Peyer's patch (tissue), 4 donors: ENCODE measurements at regions not wholly inside any gene's neighbourhood (a gene's known extent, or its start where the extent isn't known, plus 50 kb on each side); places are given as distances from the start of the nearest gene placed in this dataset.

Source experiments
- DNase-seq, 3 donors: peaks; one replicate each; pipeline ENCODE4 v3.0.0-alpha.2; 2017 to 2019
- H3K27ac ChIP-seq, 4 donors: fragments of 200-600 bp; sonication (generic); one replicate each; pipeline ENCODE4 v1.5.1; 2016 to 2019
- H3K27me3 ChIP-seq, 2 donors: fragments of 200-600 bp; sonication (generic); one replicate each; pipeline ENCODE4 v1.5.1; 2019
- H3K36me3 ChIP-seq, 3 donors: fragments of 200-600 bp; sonication (generic); one replicate each; pipeline ENCODE4 v1.5.1; 2016 to 2019
- H3K4me1 ChIP-seq, 4 donors: fragments of 200-600 bp; sonication (generic); one replicate each; pipeline ENCODE4 v1.5.1; 2016 to 2019
- H3K4me3 ChIP-seq, 4 donors: fragments of 200-600 bp; sonication (generic); 1 replicate in 3 of 4; 2 replicates in 1 of 4; pipeline ENCODE4 v1.5.1; 2016 to 2019; ENCODE audit warnings: mild to moderate bottlenecking in 1 of 4
- H3K9me3 ChIP-seq, 4 donors: fragments of 200-600 bp; sonication (generic); one replicate each; pipeline ENCODE4 v1.5.1; 2016 to 2019; ENCODE audit warnings: mild to moderate bottlenecking in 1 of 4
- CTCF ChIP-seq, 6 experiments: fragments of 450-650 bp in 4 of 6; fragments of 200-600 bp in 2 of 6; sonication (generic) in 1 of 6; IDR thresholded peaks; one replicate each; pipeline ENCODE4 v1.5.1; 2017 to 2019; ENCODE audit warnings: antibody characterized with exemption in 6 of 6, mild to moderate bottlenecking in 3 of 6, moderate library complexity in 1 of 6
- POLR2A ChIP-seq, 2 donors: fragments of 450-650 bp; IDR thresholded peaks; one replicate each; pipeline ENCODE4 v1.5.1; 2017; ENCODE audit warnings: antibody characterized with exemption in 2 of 2, mild to moderate bottlenecking in 2 of 2, moderate library complexity in 2 of 2

- Histone ChIP-seq H3K9me3 (no peaks in the 10 kb centered on the region), H3K4me1 (no peaks in the 10 kb centered on the region), H3K27me3 (no peaks in the 10 kb centered on the region), H3K27ac (no peak overlapping the region), H3K36me3 (no peaks in the 10 kb centered on the region), H3K4me3 (no peak overlapping the region)
- TF ChIP-seq CTCF (IDR thresholded peaks at IDR 0.05) (no peak), POLR2A (IDR thresholded peaks at IDR 0.05) (no peak)
- DNase-seq: no peak
Observed at GRCh38 chr5:58114324-58114723, 345.6 kb downstream of the PLK2 start.

DNA sequence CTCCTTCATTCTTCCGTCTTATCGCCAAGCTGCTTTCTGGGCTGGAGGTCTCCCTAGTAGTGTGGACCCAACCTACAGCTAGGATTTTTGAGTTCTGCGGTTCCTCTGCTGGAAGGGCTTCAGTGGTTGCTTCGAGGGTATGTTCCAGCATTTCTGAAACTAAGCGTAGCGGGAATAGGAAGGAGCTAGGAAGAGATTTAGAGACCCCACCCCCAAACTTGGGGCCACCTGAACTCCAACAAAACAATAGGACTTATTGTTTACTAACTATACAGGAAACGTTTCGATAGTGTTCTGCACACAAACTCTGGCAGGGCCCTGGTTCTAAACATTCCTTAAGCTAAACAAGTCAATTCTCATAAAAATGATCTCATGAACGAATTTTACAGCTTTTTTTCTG, 346.7 kb downstream of the PLK2 start:
- Histone ChIP-seq H3K27me3 (no peaks in the 10 kb centered on the region), H3K27ac (no peak overlapping the region), H3K36me3 (no peaks in the 10 kb centered on the region), H3K4me3 (no peak overlapping the region), H3K9me3 (no peaks in the 10 kb centered on the region), H3K4me1 (no peaks in the 10 kb centered on the region)
- TF ChIP-seq CTCF (IDR thresholded peaks at IDR 0.05) (no peak), POLR2A (IDR thresholded peaks at IDR 0.05) (no peak)
- no peak for DNase-seq

- no peak for DNase-seq
- H3K4me3 ChIP-seq: no peak overlapping the region
- no peaks in the 10 kb centered on the region for H3K27me3 ChIP-seq
- no peaks in the 10 kb centered on the region for H3K36me3 ChIP-seq
- no peak for TF ChIP-seq POLR2A (IDR thresholded peaks at IDR 0.05)
- no peak for TF ChIP-seq CTCF (IDR thresholded peaks at IDR 0.05)
- H3K27ac ChIP-seq: no peak overlapping the region
- no peaks in the 10 kb centered on the region for H3K4me1 ChIP-seq
- H3K9me3 ChIP-seq: no peaks in the 10 kb centered on the region
Observed at GRCh38 chr5:58108511-58108910, 351.4 kb downstream of the PLK2 start.

- no peaks in the 10 kb centered on the region for H3K4me1 ChIP-seq
- no peak overlapping the region for H3K27ac ChIP-seq
- no peaks in the 10 kb centered on the region for H3K27me3 ChIP-seq
- no peak overlapping the region for H3K4me3 ChIP-seq
- no peak for DNase-seq
- TF ChIP-seq POLR2A (IDR thresholded peaks at IDR 0.05): no peak
- no peak for TF ChIP-seq CTCF (IDR thresholded peaks at IDR 0.05)
- no peaks in the 10 kb centered on the region for H3K9me3 ChIP-seq
- H3K36me3 ChIP-seq: no peaks in the 10 kb centered on the region
Observed at GRCh38 chr5:58107704-58108103, 352.2 kb downstream of the PLK2 start.

- H3K4me3 ChIP-seq: no peak overlapping the region
- H3K27ac ChIP-seq: no peak overlapping the region
- H3K36me3 ChIP-seq: no peaks in the 10 kb centered on the region
- H3K4me1 ChIP-seq: no peaks in the 10 kb centered on the region
- TF ChIP-seq POLR2A (IDR thresholded peaks at IDR 0.05) (no peak), CTCF (IDR thresholded peaks at IDR 0.05) (no peak)
- DNase-seq: no peak
- no peaks in the 10 kb centered on the region for H3K27me3 ChIP-seq
- H3K9me3 ChIP-seq: no peaks in the 10 kb centered on the region
Observed at GRCh38 chr5:58106754-58107410, 353.0 kb downstream of the PLK2 start.

- no peak for DNase-seq
- Histone ChIP-seq H3K27ac (no peak overlapping the region), H3K36me3 (no peaks in the 10 kb centered on the region), H3K27me3 (no peaks in the 10 kb centered on the region), H3K9me3 (no peaks in the 10 kb centered on the region), H3K4me3 (no peak overlapping the region), H3K4me1 (no peaks in the 10 kb centered on the region)
- TF ChIP-seq CTCF (IDR thresholded peaks at IDR 0.05) (no peak), POLR2A (IDR thresholded peaks at IDR 0.05) (no peak)
Observed at GRCh38 chr5:58105836-58106235, 354.1 kb downstream of the PLK2 start.
